ENCODE measurements at regions not wholly inside any gene's neighbourhood (a gene's known extent, or its start where the extent isn't known, plus 50 kb on each side); places are given as distances from the start of the nearest gene placed in this dataset.

DNA sequence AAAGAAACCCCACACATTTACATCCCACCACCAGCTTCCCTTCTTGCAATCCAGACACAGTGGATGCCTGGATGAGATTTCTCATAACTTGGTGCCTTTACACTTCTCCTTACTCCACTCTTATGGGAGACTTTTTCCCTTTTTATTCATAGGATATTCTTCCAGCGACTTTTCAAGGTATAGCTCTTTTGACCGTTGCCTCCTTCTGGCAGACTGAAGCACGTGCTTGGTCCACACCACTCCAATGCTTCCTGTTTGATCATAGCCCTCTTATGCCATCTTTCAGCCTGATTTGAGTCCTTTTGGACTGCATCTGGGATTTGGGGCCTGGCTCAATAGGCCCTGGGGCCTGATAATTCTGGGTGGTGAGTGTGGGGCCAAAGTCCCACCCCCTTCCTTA lies 87.7 kb downstream of the ERCC5 start:
- DNase-seq: no peak

DNA sequence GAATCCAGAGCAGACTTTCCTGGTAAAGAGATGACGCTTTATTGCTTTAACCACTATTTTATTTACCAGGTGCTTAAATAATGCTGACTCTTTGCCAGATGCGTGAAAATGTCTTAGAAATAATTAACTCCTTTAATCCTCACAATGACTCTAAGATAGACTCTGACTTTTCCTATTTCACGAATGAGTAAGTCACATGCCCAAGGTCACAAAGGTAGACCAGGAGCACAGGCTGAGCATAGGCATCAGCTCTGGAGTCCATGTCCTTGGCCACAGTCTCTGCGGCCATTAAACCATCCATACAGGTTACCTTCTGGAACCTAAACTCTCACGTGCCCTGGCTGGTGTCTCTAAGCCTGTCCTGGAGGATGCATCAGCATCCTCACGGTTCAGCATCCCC lies 87.3 kb downstream of the ERCC5 start:
- DNase-seq: no peak

GRCh38 chr13:102932331-102932730 lies 86.5 kb downstream of the ERCC5 start:
- no peak for DNase-seq

DNA sequence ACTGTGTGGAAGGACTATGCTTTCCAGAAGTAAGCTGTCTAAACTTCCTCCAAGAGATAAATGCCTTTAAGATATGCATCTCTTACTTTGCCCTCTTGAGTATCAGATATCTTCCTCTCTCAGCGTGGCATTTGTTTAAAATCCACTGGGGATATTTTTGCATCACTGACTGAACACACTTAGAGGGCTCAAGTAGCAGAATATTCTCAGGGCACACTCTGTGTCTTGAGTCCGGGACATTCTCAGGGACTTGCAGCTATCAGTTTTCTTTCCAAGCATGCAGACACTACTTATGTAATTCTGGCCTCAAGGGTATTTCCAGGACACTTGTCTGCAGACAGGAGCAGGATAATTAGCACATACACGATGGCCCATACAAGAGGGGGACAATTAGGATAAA lies 84.7 kb downstream of the ERCC5 start:
- no peak for DNase-seq

GRCh38 chr13:102928941-102929675 lies 83.3 kb downstream of the ERCC5 start:
- DNase-seq: no peak
